HG03025 (cell line): ENCODE measurements at regions not wholly inside any gene's neighbourhood (a gene's known extent, or its start where the extent isn't known, plus 50 kb on each side); places are given as distances from the start of the nearest gene placed in this dataset.
"Not testable (repeated sequence)": the region's sequence is repeated elsewhere in the genome, so short reads cannot be mapped to it uniquely, and the experiment has no call there.

Experiments
- ATAC-seq: cut with Tn5 transposase; IDR thresholded peaks from one replicate; pipeline ENCODE4 v1.9.1; 2021; ENCODE audit warnings: mild to moderate bottlenecking, moderate library complexity; ENCODE audit not compliant: unreplicated experiment, low FRiP score

DNA sequence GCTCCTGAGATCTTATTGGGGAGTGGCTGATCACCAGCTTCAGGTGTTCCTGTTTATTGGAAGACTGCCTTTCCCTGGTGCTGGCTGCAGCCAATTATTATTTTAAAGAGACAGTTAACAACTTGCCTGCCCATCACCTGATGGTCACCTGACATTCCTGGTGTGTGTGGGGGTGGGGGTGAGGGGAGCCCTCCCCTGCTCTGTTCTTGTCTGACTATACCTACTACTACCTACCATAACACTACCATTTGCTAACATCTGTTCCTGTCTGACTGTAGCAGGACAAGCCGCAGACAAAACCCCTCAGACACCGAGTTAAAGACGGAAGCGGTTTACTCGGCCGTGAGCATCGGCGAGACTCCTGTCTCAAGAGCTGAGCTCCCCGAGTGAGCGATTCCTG, 54.9 kb upstream of the NBPF3 start:
- no peak for ATAC-seq

DNA sequence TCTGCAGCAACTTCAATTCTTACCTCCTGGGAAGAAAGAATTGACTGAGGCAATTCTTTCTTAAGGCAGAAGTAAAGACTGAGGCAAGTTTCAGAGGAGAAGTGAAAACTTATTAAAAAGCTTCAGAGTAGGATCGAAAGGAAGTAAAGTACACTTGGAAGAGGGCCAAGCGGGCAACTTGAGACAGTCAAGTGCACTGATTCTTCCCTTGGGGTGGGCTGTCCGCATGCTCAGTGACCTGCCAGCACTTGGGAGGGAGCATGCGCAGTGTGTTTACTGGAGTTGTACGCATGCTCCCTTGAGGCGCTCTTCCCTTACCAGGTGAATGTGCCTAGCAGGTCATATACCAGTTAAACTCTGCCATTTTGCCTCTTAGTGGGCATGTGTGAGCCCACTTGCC, 55.3 kb upstream of the NBPF3 start:
- ATAC-seq: no peak

DNA sequence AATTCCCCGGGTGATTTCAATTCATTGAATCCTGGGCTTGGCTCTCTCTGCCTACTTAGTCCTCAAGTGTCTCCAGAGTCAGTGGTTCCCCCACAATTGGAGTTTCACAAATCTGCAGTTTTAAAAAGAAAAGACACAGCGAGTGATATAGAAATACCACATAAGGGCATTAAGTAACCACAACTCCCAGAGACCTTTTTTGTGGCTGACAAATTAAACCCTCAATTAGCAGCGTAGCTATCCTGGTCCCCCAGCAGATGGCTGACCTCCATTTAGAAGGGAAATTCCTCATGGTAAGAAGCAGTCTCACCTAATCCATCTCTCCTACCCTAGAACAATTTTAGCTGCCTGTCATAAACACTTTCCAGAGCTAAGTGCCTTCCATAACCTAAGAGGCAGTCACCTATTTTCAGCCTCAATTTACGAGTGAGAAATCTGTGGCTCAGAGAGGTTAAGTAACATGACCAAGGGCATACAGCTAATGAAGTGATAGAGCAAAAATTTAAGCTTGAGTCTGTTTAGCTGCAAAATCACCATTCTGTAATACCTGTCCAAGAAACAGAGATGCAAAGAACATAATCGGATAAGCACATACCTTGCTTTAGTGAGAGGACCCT, 56.0 kb upstream of the NBPF3 start:
- ATAC-seq: no peak

DNA sequence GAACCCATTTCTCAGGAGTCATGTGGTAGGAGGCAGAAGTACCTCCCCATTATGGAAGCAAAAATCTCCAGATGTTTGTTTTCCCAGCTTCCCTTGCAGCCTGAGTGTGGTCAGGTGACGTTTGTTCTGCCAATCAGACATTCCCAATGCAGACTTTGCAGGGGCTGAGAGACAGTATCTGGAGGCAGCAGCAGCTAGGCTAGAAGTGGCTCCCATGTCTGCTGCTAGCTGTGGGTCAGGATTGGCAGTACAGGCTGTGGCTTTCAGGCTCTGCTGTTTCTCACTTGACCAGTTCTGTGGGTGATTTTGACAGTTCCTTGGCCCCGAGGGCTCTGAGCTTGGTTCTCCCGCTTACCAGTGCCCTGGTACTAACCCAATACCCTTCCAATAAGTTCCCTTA, 58.6 kb upstream of the NBPF3 start:
- ATAC-seq: no peak

DNA sequence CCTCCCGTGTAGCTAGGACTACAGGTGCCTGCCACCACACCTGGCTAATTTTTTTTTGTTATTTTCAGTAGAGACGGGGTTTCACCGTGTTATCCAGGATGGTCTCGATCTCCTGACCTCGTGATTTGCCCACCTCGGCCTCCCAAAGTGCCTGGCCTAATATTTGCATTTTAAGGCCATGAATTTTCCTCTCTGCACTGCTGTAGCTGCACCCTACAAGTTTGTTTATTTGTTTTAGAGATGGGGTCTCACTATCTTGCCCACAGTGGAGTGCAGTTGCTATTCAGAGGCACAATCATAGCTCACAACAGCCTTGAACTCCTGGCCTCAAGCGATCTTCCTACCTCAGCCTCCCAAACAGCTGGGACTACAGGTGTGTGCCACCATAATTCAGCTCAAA, 59.8 kb upstream of the NBPF3 start:
- ATAC-seq: not testable (repeated sequence)

DNA sequence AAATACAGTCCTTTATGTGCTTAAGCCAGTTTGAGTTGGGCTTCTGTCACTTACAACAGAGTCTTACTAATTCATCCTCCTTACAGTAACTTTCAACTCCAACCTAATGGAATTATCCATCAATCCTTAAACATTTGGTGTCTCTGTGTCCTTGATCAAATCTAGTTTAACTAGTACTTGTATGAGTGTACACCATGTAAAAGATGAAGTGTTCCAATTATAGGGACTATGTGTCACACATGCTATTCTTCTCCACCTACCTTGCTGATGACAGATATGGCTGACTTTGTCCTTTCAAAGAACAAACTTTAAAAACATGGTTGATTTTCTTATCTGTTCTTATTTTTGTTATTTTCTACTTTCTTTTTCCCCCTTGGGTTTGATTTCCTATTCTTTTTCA, 60.4 kb upstream of the NBPF3 start:
- no peak for ATAC-seq

DNA sequence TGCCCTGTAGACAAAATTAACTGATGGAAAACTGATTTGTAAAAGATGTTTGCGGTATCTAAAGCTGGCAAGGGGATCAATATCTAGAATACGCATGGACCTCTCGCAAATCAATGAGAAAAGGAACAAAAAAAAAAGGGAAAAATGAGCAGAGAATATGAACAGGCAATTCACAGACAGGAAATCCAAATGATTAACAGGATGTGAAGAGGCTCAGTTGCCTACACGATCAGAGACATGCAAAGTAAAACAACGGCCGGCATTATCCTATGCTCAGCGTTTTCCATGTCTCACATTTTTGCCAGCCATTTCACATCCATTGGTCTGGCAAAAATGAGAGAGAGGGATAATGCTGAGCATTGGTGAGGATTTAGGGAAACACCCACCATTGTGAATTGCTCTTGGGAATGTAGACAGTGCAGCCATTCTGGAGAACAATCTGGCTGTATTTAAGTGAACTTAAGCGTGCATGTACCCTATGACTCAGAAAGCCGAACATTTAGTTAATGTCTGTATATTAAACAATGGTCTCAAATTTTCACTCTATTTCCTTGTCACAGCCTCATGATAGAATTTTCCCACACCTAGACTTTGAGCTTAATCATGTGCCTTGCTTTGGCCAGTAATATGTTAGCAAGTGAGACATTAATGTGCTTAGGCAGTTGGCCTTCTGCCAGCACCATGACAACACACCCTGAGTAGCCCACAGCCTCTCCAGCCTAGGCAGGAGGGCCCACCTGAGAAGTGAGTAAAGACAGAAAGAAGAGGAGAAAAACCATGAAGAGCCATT, 61.0 kb upstream of the NBPF3 start:
- ATAC-seq: no peak

DNA sequence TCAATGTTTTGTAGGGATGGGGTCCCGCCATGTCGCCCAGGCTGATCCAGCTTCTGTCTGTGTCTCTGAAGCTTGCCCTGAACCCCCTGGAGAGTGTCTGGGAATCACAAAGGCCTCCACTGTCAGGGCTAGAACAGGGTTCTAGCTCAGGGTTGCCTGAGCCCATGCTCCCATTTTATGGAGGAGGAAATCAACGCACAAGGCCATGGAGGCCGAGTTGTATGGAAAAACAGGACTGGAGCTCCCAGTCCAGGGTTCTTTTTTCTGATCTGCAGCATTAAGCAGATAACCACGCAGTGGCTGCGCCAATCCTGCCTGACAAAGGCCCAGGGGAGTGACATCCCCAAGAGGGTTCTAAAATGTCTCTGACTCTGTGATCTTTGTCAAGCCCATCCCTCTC, 67.6 kb upstream of the NBPF3 start:
- ATAC-seq: no peak

DNA sequence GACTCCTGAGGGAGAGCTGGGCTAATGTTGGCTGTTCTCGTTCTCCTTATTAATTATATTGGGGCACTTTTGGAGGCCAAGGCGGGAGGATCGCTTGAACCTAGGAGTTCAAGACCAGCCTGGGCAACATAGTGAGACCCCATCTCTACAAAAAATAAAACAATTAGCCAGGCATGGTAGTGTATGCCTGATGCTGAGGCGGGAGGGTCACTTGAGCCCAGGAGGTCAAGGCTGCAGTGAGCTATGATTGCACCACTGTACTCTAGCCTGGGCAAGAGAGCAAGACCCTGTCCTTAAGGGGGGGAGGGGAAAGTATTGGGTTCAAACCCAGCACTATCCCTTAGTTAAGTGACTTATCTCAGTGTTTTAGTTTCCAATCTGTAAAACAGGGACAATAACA, 70.0 kb upstream of the NBPF3 start:
- ATAC-seq: no peak

DNA sequence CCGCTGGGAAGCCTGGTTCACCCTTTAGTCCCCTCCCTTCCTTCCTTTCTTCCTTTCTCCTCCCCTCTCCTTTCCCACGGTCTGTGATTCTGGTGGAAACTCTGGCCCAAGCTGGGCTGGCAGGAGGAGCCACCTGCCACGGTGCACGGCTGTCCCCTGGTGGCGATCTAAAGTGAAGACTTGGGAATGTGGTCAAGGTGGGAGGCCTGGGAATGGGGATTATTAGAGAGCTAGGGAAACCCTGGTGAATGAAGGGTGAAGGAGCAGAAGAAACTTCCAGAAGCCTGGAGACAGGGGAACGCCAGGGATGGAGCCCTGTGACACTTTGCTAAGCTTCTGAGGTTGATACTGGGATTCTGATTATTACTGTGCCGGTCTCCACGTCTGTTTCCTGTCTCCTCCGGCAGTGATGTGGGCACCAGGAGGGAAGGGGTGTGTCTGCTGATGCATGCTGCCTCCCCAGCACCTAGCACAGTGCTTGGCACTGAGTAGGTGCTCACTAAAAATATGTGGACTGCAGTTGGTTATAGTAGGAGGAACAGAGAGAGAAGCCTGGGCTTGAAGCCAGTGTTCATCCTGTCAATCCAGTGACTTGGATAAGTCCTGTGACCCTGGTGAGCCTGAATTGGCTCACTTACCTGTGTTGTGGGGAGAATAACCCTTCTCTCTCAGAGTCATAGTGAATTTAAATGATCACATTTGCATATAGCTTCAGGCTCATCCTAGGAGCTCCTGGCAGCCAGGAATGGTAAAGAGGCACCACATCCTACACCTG, 71.2 kb upstream of the NBPF3 start:
- ATAC-seq: no peak

DNA sequence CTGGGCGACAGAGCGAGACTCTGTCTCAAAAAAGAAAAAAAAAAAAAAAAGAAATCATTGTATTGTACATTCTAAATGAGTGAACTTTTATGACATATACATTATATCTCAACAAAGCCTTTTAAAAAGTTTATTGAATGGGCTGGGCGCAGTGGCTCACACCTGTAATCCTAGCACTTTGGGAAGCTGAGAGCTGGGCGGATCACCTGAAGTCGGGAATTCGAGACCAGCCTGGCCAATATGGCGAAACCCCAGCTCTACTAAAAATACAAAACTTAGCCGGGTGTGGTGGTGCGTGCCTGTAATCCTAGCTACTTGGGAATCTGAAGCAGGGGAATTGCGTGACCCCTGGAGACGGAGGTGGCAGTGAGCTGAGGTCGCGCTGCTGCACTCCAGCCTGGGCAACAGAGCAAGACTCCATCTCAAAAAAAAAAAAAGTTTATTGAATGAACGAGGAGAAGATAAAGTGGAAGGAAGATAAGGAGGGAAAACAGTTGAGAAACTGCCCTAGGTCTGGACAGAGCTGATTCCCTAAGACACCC, 71.9 kb upstream of the NBPF3 start:
- not testable (repeated sequence) for ATAC-seq

DNA sequence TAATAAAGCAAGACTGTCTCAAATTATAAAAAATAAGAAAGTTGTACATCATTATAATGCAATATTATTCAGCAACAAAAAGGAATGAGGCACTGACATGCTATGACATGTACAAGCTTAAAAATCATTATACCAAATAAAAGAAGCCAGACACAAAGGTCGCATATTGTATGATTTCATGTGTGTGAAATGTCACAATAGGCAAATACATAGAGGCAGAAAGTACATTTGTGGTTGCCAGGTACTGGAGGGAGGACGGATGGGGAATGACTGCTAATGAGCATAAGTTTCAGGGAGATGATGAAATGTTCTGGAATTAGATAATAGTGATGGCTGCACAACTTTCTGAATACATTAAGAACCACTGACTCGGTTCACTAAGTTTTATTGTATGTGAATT, 73.6 kb upstream of the NBPF3 start:
- ATAC-seq: no peak

DNA sequence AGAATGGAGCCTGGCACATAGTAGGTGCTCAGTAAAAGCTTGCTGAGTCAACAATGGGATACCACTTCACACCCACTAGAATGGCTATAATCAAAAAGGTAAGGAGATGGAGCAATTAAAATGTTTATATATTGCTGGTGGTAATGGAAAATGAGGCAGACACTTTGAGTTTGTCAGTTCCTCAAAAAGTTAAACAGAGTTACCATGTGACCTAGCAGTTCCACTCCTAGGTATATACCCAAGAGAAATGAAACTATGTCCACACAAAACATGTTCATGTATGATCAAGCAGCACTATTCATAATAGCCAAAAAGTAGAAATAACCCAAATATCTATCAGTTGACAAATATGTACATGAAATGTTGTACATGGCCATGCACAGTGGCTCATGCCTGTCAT, 74.8 kb upstream of the ECE1 start:
- no peak for ATAC-seq

DNA sequence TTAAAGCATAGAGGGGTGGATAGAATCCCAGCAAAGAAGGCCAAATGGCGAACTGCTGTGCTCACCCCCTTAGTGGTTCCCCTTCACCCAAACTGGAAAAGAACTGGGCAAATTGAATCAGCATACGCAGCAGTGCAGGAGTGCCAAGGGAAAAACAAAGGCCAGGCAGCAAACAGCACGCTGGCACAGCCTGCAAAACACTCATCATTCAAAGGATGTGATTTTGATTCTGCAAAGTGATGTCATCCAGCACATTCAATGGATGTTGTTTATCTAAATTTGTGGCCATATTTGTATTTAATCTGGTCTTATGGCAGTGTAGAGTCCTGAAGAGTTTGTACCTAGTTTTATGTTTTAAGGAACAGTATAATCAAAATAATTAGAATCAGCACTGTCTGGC, 71.8 kb upstream of the ECE1 start:
- ATAC-seq: no peak

DNA sequence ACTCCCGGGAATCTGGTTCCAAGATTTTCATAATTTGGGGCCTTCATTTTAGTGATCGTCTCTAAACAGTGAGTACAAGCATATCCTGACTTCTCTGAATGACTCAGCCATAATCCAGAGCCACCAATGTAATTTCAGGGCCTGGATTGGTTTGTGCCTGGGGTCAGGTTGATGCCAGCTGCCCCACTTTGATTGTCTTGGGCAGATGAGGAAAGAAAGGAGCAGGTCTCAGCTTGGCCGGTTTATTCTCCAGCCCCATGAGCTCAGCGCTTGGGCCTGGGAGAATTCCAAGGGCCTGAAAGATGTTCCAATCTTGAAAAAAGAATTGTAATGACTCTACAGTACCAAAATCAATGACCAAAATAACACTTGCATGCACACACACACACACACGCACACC, 71.2 kb upstream of the ECE1 start:
- no peak for ATAC-seq

DNA sequence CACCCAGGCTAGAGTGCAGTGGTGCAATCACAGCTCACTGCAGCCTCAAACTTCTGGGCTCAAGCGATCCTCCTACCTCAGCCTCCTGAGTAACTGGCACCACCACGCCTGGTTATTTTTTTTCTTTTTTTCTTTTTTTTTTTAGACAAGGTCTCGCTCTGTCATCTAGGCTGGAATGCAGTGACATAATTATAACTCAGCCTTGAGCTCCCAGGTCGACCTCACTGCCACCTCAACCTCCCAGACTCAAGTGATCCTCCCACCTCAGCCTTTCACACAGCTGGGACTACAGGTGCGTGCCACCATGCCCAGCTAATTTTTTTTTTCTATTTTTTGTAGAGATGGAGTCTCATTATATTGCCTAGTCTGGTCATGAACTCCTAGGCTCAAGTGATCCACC, 66.9 kb upstream of the ECE1 start:
- ATAC-seq: no peak

DNA sequence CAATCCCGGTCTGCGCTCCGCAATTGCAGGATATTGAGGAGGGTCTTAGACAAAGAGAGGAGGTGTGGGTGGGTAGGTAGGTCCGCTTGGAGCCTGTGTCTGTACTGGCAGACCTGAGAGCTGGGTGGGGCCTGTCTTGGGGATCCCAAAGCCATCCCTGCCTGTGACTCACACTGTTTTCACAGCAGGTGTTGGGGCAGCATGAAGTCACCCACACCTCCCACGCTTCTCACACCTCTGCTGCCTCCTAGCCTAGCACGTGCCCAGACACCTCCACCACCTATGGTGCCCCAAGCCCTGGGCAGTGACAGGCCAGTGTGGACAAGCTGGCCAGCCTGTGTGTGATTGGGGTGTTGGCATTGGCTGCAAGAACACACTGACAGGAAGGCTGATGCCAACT, 65.7 kb upstream of the ECE1 start:
- no peak for ATAC-seq

DNA sequence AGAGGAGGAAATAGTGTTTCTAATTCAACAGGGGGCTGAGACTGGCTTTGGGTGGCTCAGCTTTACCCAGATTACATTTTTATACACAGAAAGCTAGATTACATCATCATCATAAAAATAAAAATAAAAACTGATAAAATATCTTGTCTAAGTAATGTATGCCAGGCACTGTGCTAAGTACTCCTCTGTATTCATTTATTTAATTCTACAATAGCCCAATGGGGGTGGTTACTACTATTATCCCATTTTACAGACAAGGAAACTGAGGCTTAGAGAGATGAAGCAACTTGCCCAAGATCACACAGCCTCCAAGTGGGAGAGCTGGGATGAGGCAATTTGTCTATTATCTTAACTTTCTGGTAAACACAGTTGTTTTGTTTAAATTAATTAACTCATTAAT, 62.3 kb upstream of the ECE1 start:
- ATAC-seq: no peak

DNA sequence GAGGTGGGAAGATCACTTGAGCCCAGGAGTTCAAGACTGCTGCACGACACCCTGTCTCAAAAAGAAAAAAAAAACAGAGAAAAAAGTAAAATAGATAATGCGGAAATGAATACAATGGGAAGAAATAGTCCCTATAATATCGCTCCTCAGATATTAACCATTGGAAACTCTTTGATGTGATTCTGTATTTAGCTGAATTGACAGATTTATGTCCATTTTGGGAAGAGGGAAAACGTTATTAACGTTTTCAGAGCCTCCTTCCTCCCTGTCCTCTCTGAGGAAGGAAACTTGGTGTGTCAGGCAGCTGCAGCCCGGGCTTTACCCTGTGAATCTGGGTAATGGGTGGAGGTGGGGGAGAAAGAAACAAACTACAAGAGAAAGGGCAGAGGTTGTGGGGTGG, 61.6 kb upstream of the ECE1 start:
- ATAC-seq: no peak

DNA sequence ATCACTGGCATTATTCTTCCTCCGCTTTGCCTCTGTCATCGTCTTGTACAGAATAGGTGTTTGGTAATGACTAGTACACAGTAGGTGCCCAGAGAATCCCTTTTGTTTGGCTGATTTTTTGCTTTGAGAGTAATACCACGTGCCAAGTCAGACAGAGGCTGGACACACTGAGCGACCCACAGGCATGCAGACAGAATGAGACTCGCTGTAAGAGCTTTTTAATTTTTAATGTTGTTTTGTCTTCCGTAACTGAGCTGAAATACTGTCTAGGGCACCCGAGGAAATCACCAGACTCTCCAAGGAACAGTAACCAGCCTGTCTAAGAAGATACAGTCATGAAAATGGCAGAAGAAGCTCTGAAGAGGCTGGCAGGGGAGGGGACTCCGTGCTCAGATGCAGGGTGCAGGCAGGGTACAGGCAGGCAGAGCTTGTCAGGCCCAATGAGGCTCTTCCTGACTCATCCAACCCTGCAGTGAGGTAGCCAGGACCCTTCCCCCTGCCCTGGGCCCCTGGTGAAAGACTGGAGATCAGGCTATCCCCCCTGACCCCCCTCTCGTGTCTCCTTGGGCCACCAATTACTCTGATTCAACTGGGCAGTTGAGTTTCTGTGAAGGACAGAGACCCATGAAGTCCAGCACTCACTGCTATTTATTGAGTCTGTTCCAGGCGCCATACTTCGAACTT, 60.1 kb upstream of the ECE1 start:
- no peak for ATAC-seq

DNA sequence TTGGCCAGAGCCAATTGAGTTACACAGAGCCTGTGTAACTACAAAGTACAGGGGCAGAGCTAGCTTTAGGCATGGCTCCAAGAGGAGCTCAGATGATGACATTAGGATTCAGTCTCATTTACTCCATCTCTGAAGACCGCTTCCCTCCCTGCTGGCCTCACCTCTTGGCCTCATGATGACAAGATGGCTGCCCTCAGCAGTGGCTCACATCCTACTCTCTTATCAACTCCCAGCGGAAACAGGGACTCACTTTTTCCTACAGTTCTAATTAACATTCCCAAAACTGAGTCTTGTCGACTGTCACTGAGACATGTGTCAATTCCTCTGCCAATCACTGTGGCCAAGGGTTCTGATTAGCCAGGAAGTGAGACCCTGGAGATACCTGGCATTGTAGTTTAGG, 59.4 kb upstream of the ECE1 start:
- ATAC-seq: no peak
